ENCODE measurements at regions not wholly inside any gene's neighbourhood (a gene's known extent, or its start where the extent isn't known, plus 50 kb on each side); places are given as distances from the start of the nearest gene placed in this dataset.

DNA sequence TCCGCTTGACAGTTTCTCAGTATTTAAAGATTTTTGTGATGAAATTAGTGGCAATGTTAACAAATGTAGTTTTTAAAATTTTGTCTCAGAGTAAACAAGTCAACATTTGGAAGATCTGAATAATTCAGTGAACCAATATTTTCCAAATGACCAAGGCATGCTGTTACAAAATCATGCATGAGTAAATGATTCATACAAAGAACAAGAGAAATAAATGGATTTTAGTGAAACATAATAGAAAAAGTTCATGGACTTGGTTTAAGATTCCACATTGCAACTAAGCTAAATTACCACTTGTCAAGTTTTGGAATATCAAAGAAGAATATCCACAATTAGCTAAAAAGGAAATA is 125.7 kb upstream of the SNX19 start:
- no peak for DNase-seq (ENCODE audit: low spot score)
- intact Hi-C loops (cut with DNase I): no loop called here

DNA sequence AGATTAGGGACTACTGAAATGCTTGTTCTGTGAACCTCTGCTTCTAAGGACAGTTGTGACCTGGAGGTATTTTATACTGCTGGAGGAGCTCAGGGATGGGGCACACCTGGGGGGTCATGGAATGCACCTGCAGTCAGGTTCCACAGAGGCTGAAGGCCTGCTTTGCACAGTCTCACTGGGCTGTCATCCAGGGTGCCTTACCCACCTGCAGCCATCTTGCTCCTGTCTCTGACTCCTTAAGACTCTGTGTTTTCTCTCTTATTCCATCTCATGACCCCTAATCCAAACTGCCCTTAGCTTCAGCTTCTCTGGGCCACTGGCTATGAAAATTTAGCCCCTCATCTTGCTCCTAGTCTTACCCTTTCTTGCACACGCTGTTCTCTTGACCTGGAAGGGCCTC is 127.0 kb upstream of the SNX19 start:
- intact Hi-C loops (cut with DNase I): no loop called here
- DNase-seq (ENCODE audit: low spot score): no peak

DNA sequence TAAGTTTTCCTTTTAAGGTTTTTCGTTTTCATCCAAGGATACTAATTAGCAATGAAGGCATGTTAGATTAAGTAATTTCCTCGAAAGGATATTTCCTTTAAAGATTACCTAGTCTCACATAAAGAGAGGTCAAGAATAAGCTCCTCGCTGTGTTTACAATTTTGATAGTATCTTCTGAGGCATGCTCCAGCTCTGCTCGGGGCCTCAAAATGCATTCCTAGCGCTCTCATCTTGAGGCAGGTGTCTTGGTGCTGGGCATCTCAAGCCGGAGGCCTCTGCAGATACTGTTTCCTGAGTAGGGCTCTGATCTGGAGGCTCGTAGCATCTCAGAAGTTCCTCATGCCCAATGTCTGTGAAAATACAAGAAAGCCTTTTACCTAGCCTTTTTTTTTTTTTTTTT is 128.6 kb upstream of the SNX19 start:
- no peak for DNase-seq (ENCODE audit: low spot score)
- intact Hi-C loops (cut with DNase I): no loop called here

DNA sequence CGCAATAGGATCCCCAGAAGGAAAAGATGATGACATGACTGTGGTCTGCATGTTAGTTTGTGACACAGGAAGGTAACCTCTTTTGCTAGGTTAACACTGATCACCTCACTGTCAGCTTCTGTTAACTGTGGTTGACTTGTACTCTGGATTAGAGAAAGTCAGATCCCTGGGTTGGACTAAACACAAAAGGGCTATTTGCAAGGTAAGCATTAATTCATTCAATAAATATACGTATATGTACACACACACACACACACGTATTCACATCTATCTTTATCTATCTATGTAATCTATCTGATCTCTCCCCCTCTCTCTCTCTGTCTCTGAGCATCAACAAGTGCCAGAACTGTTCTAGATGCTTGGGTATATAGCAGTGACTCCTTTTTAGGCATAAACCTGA is 136.1 kb upstream of the SNX19 start:
- intact Hi-C loops (cut with DNase I): no loop called here
- no peak for DNase-seq (ENCODE audit: low spot score)

DNA sequence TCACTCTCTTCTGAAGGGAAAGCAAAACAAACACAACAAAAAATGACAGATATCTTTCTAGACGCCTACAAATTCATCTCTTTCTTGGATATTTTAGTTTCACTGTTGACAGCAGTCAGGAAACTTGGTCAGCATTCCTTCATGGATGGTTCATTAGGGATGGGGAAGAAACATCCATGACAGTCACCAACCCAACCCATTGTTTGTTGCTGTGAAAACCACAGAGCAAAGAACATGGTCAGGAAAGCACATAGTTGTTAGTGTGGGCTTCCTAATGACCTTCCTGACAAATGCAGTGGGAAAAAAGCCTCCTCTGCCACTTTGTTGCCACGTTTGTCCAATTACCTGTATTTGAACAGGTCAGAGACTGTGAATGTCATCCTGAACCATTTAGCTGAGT is 139.8 kb upstream of the SNX19 start:
- intact Hi-C loops (cut with DNase I): no loop called here
- DNase-seq (ENCODE audit: low spot score): no peak

DNA sequence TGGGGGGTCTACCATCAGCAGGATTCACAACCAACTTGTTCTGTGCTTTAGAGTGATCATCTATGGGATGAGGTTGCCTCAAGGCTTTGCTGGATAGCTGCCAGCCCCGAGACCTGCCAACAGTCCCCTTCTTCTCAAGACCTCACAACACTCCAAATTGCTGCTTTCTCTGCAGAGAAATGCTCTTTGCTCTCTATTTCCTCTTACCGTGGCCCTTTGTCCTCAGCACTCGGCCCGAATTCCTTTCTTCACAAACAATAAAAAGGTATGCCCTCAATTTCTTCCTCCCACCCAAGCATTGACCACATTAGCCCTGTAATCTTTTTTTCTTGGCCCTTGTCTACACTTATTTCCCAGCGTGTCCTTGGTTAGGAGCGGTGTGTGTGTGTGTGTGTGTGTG is 147.4 kb upstream of the SNX19 start:
- no peak for DNase-seq (ENCODE audit: low spot score)
- intact Hi-C loops (cut with DNase I): loop anchor here (5.0 to 10.0 kb wide), 3 partner anchors 154 to 609 kb away; no protein-coding TSS in a partner anchor

DNA sequence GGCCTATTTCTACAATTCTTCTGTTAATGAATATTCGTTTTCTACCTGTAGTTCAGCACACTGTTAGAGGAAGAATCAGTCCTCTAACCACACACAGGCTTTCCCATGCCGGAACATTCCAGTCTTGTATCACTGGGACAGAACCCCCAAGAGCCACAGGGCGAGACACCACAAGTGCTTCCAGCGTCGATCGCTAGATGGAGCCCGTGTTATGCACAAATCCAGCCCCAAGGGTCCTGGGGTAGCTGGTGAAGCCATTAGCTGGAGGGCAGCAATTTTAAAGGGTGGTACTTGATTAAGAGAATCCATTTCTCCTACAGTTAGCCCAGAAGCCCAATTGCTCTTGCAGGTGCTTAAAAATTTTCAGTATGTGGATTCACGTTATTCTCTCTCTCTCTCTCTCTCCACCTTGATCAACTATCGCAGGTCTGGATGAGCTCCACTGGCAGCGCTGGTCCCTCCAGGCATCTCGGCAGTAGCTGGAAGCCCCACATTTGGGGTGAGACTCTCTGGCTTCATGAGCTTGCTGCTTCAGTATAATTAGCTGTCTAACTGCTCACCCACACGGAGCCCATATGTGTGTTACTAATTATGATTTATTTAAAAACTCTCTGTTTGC is 148.2 kb upstream of the SNX19 start:
- intact Hi-C loops (cut with DNase I): loop anchor here (5.0 to 10.0 kb wide), 3 partner anchors 153 to 608 kb away; no protein-coding TSS in a partner anchor

DNA sequence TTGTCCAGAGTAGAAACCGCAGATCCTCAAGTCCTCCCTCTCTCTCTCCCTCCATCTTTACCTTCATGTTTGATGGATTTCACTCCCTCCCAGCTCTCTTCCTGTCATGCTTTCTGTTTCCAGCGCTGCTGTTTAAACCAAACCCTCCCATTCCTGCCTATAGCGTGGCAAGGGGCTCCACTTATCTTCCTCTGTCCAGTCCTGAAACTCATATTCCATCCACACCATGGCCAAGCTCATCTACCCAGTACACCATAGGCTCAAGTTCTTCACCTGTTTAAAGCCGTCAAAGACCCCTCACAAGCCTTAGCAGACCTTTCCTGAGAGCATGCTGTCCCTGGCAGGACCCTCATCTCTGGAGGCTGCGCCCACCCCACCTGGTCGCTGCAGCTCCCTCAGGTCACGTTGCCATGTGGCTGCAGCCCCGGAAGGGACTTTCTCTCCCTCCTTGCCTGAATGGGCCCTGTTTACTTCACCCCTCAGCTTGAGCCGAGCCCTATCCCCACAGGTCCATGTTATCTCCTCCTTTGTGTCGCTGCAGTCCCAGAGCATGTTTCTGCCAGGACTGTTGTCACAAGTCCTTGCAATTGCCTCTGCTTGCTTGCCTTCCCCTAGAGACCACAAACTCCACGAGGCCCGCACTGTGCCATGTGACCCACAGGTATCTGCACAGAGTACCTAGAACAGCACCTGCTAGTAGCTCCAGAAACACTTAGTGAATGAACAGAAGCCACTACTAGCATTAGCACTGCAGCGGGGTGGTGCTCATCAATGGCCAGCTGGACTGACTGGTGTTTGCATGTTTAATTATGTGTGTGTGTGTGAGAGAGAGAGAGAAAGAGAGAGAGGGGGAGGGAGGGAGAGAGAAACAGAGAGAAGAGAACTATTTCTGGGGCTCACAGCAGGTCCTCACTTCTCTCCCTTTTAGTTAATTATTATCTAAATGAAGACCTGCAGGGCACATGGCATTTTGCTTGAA is 149.4 kb upstream of the SNX19 start:
- intact Hi-C loops (cut with DNase I): loop anchor here (10.0 kb wide), 1 partner anchor 449 kb away; no protein-coding TSS in a partner anchor
- DNase-seq (ENCODE audit: low spot score): no peak

More for the DNA sequence above, 148.2 kb upstream of the SNX19 start:
- no peak for DNase-seq (ENCODE audit: low spot score)

DNA sequence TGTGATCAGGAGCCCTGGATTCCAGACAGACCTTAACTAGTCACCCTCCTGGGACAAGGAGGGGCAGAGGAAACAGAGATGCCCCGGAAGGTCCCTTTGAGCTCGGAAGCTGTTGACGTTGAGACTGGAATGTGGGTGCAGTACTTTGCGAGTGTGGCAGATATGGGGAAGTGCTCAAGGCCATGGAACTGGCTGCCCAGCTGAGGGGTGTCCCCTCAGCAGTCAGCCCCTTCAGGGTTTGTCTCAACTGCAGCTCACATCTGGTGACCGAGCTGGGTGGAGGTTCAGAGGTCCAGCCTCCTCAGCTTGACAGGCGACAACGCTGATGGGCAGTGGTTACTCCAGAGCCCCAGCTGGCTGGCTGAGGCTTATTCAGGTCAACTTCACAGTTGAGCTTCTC is 150.3 kb upstream of the SNX19 start:
- no peak for DNase-seq (ENCODE audit: low spot score)
- intact Hi-C loops (cut with DNase I): loop anchor here (10.0 kb wide), 1 partner anchor 448 kb away; no protein-coding TSS in a partner anchor

DNA sequence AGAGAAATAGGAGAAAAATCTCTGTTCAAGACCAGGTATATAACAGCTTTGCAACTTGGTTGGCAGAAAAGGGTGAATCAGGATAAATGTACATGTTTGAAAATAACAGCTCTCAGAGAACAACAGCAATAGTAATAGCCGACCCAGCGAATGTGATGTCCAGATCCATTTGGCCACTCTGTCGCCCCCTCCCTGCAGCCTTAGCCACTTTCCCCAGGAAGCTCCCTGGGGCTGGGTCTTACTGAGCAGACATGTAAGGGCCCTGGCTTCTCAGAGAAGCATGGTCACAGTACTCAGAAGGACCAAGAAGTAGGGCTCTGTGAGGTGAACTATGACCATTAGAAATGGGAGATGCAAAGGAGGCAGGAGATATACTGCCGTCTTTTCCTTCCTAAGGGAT is 154.1 kb upstream of the SNX19 start:
- no peak for DNase-seq (ENCODE audit: low spot score)

DNA sequence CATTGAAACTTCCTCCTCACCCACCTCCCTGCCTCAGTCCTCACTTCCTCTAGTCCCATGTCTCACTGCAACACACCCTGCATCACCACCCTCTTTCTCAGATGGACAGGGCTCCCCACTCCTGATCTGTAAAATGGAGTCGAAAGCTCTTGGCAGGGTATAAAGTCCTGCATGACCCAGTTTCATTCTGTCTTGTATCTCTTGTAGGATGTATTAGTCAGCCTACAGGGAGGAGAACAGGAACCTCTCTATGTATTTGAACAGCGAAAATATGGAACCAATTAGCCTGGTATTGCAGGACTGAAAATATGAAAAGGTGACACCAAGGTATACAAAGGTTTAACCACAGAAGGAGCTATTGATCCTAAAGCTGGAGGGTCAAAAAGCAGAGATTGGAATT is 156.9 kb upstream of the SNX19 start:
- intact Hi-C loops (cut with DNase I): no loop called here
- no peak for DNase-seq (ENCODE audit: low spot score)

More for the DNA sequence above, 154.1 kb upstream of the SNX19 start:
- intact Hi-C loops (cut with DNase I): no loop called here

DNA sequence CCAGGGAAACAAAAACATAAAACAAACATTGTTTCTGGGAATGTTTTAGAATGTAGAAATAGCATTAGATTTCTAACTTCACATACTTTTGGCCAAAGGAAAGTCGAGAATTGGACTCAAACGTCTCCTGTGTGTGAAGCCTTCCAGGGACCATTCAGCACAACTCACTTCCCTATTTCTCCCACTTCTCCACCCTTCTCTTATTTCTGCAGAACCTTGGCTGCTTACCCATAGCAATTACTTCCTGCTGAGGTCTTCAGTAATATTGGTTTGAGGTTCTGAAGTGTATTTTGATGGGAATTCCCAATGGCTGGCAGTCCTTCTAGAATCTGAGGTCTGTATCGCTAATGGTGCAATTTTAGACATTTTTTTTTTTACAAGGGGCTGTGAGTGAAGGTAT is 158.3 kb upstream of the SNX19 start:
- no peak for DNase-seq (ENCODE audit: low spot score)
- intact Hi-C loops (cut with DNase I): no loop called here

DNA sequence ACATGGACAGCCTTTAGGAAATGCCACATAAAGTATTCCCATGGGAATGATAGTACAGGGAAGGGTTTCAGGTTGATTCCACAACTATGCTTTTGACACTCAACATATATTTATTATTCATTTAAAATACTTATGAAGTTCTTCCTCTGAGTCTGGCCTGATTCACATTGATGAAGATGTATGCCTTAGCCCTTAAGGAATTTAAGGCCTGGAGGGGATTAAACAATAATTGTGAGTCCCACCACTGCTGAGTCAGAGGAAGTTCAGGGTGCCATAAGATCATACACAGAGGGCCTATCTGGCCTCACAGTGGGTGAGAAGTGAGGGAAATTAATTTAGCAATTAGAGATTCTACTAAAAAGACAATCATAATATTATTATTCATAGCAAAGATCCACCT is 161.1 kb upstream of the SNX19 start:
- intact Hi-C loops (cut with DNase I): no loop called here
- no peak for DNase-seq (ENCODE audit: low spot score)

DNA sequence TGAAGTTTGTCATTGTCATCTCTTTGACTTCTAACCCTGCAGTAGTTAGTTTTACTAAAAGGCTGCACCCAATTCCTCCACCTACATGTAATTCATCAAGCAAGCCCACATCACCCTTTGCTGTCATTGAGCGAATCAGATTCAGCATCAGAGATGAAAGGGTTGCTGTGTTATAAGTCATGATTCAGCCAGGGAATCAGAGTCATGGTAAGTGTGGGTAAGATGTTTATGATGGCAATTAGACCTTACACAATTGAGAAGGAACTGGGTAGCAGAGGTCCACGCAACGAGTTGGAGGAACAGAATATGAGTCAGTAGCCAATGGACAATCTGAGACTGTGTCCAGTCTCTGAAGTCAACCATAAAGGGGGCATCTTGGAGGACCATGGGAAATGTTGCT is 162.8 kb upstream of the SNX19 start:
- DNase-seq (ENCODE audit: low spot score): no peak
- intact Hi-C loops (cut with DNase I): no loop called here

DNA sequence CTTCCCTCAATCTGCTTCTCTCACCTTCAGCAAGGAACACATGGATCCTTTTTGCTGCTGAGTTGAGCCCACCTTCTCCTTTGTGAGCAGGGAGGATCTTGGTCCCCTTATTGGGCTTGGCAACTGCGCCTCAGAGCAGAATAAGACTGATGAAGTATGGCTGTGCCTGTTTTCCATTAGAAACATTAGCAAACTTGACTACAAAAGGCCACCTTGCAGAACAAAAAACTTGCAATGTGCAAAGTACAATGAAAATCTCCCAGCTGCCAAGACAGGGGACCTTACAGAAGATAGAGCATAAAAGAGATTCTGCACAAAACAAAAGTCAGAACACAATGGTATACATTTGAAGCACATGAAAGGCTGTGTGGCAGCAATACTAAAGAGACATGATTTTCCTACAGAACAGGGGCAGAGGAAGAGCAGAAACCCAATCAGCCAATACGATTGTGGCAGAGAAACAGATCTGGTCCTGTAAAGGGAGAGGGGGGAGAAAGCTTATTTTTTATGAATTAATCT is 173.5 kb upstream of the SNX19 start:
- no peak for DNase-seq (ENCODE audit: low spot score)
- intact Hi-C loops (cut with DNase I): no loop called here

DNA sequence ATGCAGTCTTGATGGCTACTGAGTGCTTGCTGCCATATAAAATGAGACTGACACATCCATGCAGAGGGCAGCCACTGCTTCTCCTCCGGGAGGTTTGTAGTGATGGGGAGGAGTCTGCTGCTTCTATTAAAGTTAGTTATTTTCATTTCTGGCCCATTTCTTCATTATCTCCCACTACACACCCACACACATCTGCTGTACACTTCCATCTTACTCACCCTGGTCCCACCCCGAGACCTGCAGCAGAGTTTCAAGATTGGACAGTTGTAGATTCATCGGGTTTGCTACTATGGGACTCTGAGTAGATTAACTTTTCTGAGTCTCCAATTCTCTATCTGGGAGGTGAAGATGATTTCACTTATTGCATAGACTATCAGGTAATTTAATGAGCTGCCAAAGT is 176.2 kb upstream of the SNX19 start:
- intact Hi-C loops (cut with DNase I): no loop called here
- DNase-seq (ENCODE audit: low spot score): no peak

DNA sequence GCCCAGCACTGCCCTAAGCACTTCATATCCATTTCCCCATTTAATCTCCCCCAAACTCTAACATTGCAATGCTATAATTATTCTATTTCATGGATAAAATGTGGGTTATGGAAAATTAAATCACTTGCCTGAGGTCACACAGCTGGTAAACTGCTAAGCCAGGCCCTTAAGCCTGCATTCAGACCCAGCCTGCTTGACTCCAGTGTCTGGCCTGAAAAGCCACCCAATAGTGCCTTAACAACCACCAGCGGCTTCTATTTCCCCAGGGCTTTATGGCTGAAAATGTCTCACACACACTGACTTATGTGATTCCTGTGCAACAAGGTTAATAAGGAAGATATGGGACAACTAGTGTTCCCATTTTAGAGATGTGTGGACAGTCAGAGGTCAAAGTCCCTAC is 178.5 kb upstream of the SNX19 start:
- intact Hi-C loops (cut with DNase I): no loop called here
- DNase-seq (ENCODE audit: low spot score): no peak

DNA sequence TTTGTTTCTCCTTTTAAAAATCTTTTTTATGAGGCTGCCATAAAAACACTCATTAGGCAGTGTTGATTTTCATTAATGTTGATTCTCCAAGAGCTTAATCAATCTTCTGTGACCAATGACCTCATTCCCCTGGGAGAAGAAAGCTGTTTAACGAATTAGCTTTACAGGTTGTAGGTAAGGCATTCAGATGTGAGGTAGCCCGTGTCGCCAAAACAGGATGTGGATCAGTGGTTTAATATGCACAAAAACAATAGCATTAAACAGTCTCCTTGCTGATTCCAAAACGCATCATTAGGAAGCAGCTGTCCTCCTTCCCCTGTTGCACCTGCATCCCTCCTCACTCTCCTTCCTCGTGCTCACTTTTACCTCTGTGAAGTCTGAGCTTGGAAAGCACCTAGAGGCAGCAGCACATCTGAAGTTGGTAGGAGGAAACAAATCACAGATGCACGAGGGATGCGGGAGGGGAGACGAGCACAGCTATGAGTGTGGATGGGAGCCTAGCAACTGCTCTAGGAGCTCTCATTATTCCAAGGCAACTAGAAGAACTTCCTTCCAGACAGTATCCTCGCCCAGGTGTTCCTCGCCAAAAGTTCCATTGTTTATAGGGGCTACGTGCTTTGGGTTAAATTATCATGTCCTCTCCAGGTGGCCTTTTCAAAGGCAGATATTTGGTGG is 179.4 kb upstream of the SNX19 start:
- intact Hi-C loops (cut with DNase I): no loop called here
- no peak for DNase-seq (ENCODE audit: low spot score)

DNA sequence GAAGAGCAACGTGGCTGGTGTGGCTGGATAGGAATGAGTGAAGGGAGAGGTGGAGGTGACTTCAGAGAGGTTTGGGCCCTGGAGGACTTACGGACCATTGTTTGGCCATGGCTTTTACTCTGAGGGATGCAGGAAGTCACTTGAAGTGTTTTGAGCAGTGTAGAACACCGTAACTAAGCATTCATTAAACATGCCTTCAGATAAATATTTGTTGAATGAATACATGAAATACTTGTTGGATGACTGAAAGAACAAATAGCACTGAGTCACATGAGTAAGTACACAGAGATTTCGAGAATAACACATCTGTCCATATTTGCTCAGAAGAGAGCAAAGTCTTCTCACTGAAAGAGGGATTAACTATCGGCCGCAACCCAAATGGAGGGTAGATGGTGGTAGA is 182.7 kb upstream of the SNX19 start:
- DNase-seq (ENCODE audit: low spot score): no peak
- intact Hi-C loops (cut with DNase I): no loop called here

DNA sequence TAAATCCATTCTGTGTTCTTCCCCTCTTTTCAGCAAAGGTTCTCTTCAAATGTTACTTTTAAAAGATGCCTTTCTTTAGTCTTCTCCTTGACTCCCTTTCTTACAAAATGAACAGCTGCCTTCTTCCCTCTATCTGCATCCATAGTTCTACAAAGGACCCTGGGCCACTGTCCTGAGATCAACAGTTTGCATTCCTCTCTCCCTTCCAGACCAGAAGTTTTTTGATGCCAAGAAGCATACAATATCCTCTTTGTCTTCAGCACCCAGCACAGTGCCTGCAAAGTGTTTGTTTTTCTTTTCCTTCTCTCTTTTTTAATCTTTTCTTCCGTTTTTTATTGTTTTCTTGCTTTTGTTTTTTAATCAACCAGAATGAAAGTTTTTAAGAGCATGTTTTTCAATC is 183.5 kb upstream of the SNX19 start:
- DNase-seq (ENCODE audit: low spot score): no peak
- intact Hi-C loops (cut with DNase I): no loop called here
